Heart right ventricle (tissue), 16 donors: ENCODE measurements at regions not wholly inside any gene's neighbourhood (a gene's known extent, or its start where the extent isn't known, plus 50 kb on each side); places are given as distances from the start of the nearest gene placed in this dataset.

ENCODE experiments used
- ATAC-seq, 8 donors: fragments of 200-7000 bp; cut with Tn5 transposase; one replicate each; pipeline ENCODE4 v1.9.1; 2020; ENCODE audit warnings: mild to moderate bottlenecking in 8 of 8, moderate library complexity in 8 of 8, moderate number of reproducible peaks in 1 of 8
- DNase-seq, 2 donors: peaks; one replicate each; pipeline ENCODE4 v3.0.0-alpha.2; 2020
- H3K27ac ChIP-seq, 10 donors: fragments of 200-600 bp; sonication (generic) in 2 of 10; one replicate each; pipeline versions ENCODE4 v1.5.0 to v1.8.0; 2020 to 2022; ENCODE audit warnings: mild to moderate bottlenecking in 3 of 10
- H3K27me3 ChIP-seq, 7 donors: fragments of 200-600 bp; one replicate each; pipeline ENCODE4 v1.8.0; 2021 to 2022; ENCODE audit warnings: mild to moderate bottlenecking in 2 of 7
- H3K36me3 ChIP-seq, 9 donors: fragments of 200-600 bp; sonication (generic) in 1 of 9; one replicate each; pipeline versions ENCODE4 v1.5.0 to v1.8.0; 2020 to 2022; ENCODE audit warnings: mild to moderate bottlenecking in 2 of 9
- H3K4me1 ChIP-seq, 9 donors: fragments of 200-600 bp; sonication (generic) in 1 of 9; one replicate each; pipeline versions ENCODE4 v1.5.0 to v1.8.0; 2020 to 2022; ENCODE audit warnings: mild to moderate bottlenecking in 4 of 9
- H3K4me3 ChIP-seq, 10 donors: fragments of 200-600 bp; sonication (generic) in 2 of 10; one replicate each; pipeline versions ENCODE4 v1.5.0 to v1.8.0; 2020 to 2022; ENCODE audit warnings: mild to moderate bottlenecking in 7 of 10, moderate library complexity in 2 of 10
- H3K9me3 ChIP-seq, 11 donors: fragments of 200-600 bp in 10 of 11; sonication (generic) in 2 of 11; one replicate each; pipeline versions ENCODE4 v1.5.0 to v1.8.0; 2013 to 2022; ENCODE audit warnings: mild to moderate bottlenecking in 2 of 11, control low read depth in 1 of 11, moderate library complexity in 1 of 11
- WGBS, 2 donors: extraction: QIAGEN DNeasy Blood & Tissue Kit; methylation state at CpG; one replicate each; pipeline ENCODE4 v1.1.7; 2013; ENCODE audit warnings: inconsistent platforms in 1 of 2; 5-methylcytosine and 5-hydroxymethylcytosine counted together
- intact Hi-C, 10 donors: fragments of 100-400 bp; cut with DNase I; formaldehyde crosslinking; loops; one replicate each; pipeline versions ENCODE4 v1.11.1 to v1.14.2; 2022
- TF ChIP-seq, protein P1 (sequence below), 9 donors: fragments of 200-600 bp; sonication (generic) in 2 of 9; IDR thresholded peaks; one replicate each; pipeline versions ENCODE4 v1.5.0 to v1.8.0; 2021 to 2022; ENCODE audit warnings: antibody characterized with exemption in 9 of 9, mild to moderate bottlenecking in 5 of 9, moderate library complexity in 1 of 9
- donor health status: Arrhythmogenic right ventricular cardiomyopathy.
- donor health status: ischemic (EF 13 %, LVEDD 7.1; RV severe dilation, severe dysfunction).
- donor health status: healthy with polysubstance abuse.
- donor health status: DM: no; HTN: yes; CAD: no.
- donor health status: DM: no; HTN: no; CAD: no.
- donor health status: ischemic (EF 25% LVEDD 6.9; RV normal size, moderate dysfunction).
- donor health status: ischemic (EF 25% LVEDD 5.7; RV mildly dilated, moderate dysfunction).
- donor health status: healthy.
- donor health status: DM: yes; HTN: yes; CAD: no.
- donor health status: Ischemic cardiomyopathy.
- donor health status: ischemic (EF 35%, LVEDD 5.7; RV mildly dilated, moderate dysfunction).
- donor health status: nonischemic (EF 11% LVEDD 7.7; RV severe dilation, severe dysfunction).
- donor health status: DM: yes; HTN: yes; CAD: no.
- donor health status: PGD.
- donor health status: ischemic (EF 29% LVEDD 5.4; RV normal size, mild dysfunction).
- donor health status: nonischemic (EF 23%, LVEDD 6.1; RV moderate dilation, normal function).

DNA sequence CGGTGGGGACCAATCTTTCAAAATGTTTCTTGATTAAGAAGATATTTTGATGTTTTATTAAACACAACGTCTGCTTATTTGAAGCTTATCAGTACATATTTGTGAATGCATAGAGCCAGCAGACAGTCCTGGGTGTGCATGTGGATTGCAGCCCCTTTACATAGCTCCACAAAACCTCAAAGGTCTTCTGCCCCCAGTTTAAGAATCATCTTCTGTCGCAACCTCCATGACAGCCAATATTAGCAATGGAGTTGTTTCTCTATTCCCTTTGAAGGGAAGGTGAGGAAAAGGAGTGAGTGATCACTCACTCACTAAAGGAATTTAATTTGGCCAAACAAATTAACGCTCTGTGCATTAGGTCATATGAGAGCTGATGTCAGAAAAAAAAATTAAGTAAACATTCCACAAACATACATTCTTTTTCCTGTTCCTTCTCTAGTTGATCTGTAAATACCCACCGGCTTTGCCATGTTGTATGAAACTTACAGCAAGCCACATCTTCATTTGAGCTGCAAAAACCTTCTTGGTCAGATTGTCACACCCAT is 152.9 kb downstream of the SIM1 start:
- no peaks in the 10 kb centered on the region for H3K9me3 ChIP-seq
- 57 to 75% methylated on average over 5 of the region's 5 CpGs for WGBS, 2 donors
- no peak overlapping the region for H3K4me3 ChIP-seq
- intact Hi-C loops: no loop called here
- no peak for DNase-seq
- ATAC-seq: no peak
- TF ChIP-seq, protein P1, sequence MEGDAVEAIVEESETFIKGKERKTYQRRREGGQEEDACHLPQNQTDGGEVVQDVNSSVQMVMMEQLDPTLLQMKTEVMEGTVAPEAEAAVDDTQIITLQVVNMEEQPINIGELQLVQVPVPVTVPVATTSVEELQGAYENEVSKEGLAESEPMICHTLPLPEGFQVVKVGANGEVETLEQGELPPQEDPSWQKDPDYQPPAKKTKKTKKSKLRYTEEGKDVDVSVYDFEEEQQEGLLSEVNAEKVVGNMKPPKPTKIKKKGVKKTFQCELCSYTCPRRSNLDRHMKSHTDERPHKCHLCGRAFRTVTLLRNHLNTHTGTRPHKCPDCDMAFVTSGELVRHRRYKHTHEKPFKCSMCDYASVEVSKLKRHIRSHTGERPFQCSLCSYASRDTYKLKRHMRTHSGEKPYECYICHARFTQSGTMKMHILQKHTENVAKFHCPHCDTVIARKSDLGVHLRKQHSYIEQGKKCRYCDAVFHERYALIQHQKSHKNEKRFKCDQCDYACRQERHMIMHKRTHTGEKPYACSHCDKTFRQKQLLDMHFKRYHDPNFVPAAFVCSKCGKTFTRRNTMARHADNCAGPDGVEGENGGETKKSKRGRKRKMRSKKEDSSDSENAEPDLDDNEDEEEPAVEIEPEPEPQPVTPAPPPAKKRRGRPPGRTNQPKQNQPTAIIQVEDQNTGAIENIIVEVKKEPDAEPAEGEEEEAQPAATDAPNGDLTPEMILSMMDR (IDR thresholded peaks at IDR 0.05): no peak
- no peaks in the 10 kb centered on the region for H3K27me3 ChIP-seq
- H3K4me1 ChIP-seq: no peaks in the 10 kb centered on the region
- no peak overlapping the region for H3K27ac ChIP-seq
- no peaks in the 10 kb centered on the region for H3K36me3 ChIP-seq

DNA sequence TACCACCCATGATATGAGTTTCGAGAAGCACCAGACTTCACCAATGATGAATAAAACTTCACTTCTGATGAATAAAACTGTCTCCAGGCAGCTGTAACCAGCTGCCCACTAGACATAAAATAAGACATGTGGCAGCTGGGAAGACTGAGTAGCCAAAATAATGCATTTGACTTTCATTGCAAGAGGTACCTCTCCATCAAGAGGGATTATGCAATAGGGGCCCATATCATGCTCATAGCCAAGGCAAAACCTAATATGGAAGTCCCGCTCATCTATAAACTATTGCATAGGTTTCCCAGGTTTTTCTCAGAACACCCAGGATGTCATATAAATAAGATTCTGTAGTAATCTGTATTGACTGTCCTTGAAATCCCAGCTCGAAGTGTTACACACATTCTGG is 155.5 kb downstream of the SIM1 start:
- intact Hi-C loops: no loop called here
- Histone ChIP-seq H3K27me3 (no peaks in the 10 kb centered on the region), H3K4me1 (no peaks in the 10 kb centered on the region), H3K9me3 (no peaks in the 10 kb centered on the region), H3K27ac (no peak overlapping the region), H3K36me3 (no peaks in the 10 kb centered on the region), H3K4me3 (no peak overlapping the region)
- no peak for ATAC-seq
- DNase-seq: no peak
- TF ChIP-seq, protein P1 (IDR thresholded peaks at IDR 0.05): no peak
- 67 to 83% methylated on average over 3 of the region's 3 CpGs for WGBS, 2 donors

DNA sequence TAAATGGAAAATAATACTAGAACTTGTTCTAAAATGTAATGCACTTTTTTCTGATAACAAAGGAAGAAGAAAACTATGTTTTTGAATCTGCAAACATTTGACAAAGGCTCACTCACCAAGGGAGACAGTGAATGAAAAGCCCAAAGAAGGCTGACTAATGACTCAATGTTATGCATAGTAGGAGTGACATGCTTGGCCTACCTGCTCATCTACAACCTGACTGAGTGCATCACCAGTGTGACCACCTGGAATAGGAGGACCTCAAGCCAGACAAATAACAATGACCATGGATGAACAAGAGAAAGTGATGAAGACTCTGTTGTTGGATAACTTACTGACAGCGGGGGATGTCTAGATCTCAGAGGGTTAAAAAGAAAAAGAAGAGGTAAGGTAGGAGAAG is 157.2 kb downstream of the SIM1 start:
- Histone ChIP-seq H3K4me3 (no peak overlapping the region), H3K27ac (no peak overlapping the region), H3K36me3 (no peaks in the 10 kb centered on the region), H3K4me1 (no peaks in the 10 kb centered on the region), H3K27me3 (no peaks in the 10 kb centered on the region), H3K9me3 (no peaks in the 10 kb centered on the region)
- intact Hi-C loops: no loop called here
- TF ChIP-seq, protein P1 (IDR thresholded peaks at IDR 0.05): no peak
- WGBS, 2 donors: 98 to 100% methylated on average over 1 of the region's 1 CpG
- no peak for DNase-seq
- ATAC-seq: no peak

DNA sequence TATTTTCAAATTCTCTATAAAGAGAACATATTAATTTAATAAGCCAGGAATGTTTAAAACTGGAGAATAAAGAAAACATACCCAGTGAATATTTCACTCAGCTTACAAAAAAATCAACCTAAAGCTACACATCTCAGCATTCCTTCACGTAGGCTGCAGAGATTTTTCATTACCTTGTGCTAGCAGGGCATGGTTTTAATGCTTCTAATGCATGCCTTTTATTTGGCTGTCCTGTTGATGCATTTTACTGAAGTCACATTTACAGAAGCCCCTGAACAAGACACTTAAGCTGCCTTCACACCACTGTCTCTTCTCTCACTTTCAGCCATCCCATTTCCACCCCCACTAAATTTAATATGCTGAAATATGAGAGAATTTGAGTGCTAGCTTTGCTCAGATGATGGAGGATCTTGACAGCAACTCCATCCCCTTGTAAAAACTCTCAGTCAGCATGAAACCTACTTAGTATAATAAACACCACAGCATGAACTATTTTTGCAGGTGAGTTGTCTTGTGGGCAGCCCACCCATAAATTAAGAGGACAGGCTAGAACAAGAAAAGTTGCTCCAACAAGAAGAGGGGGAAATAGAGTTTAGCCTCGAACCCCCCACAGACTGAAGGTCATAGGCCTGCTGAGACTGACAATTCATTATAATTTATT is 159.4 kb downstream of the SIM1 start:
- no peak overlapping the region for H3K4me3 ChIP-seq
- no peaks in the 10 kb centered on the region for H3K36me3 ChIP-seq
- H3K27me3 ChIP-seq: no peaks in the 10 kb centered on the region
- intact Hi-C loops: no loop called here
- H3K4me1 ChIP-seq: no peaks in the 10 kb centered on the region
- ATAC-seq (no peak), DNase-seq (no peak)
- 69 to 76% methylated on average over 2 of the region's 2 CpGs for WGBS, 2 donors
- H3K9me3 ChIP-seq: no peaks in the 10 kb centered on the region
- no peak overlapping the region for H3K27ac ChIP-seq
- TF ChIP-seq, protein P1 (IDR thresholded peaks at IDR 0.05): no peak
